ENCODE measurements at regions not wholly inside any gene's neighbourhood (a gene's known extent, or its start where the extent isn't known, plus 50 kb on each side); places are given as distances from the start of the nearest gene placed in this dataset.

- Histone ChIP-seq H3K4me3 (no peak overlapping the region), H3K4me1 (no peaks in the 10 kb centered on the region), H3K36me3 (no peaks in the 10 kb centered on the region), H3K27ac (no peak overlapping the region), H3K9me3 (no peaks in the 10 kb centered on the region), H3K27me3 (peaks cover 0 to 11% (median 0%) of the 10 kb centered on the region in 9 donors)
- TF ChIP-seq, protein P1, sequence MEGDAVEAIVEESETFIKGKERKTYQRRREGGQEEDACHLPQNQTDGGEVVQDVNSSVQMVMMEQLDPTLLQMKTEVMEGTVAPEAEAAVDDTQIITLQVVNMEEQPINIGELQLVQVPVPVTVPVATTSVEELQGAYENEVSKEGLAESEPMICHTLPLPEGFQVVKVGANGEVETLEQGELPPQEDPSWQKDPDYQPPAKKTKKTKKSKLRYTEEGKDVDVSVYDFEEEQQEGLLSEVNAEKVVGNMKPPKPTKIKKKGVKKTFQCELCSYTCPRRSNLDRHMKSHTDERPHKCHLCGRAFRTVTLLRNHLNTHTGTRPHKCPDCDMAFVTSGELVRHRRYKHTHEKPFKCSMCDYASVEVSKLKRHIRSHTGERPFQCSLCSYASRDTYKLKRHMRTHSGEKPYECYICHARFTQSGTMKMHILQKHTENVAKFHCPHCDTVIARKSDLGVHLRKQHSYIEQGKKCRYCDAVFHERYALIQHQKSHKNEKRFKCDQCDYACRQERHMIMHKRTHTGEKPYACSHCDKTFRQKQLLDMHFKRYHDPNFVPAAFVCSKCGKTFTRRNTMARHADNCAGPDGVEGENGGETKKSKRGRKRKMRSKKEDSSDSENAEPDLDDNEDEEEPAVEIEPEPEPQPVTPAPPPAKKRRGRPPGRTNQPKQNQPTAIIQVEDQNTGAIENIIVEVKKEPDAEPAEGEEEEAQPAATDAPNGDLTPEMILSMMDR (IDR thresholded peaks at IDR 0.05) = no peak
- TF ChIP-seq POLR2A (IDR thresholded peaks at IDR 0.05) = no peak
- intact Hi-C loops (cut with DNase I) = no loop called here
- ATAC-seq = peak in 1 of 4 donors; percentile 31
- 55 to 77% (median 57%) methylated on average over 5 to 9 of the region's 9 CpGs for WGBS, 4 donors
- DNase-seq = peak in 1 of 5 donors; percentile 31
Measured at GRCh38 chr14:106813477-106813823, 1287.1 kb downstream of the TMEM121 start.

GRCh38 chr14:106820119-106820518 lies 1293.7 kb downstream of the TMEM121 start:
- Histone ChIP-seq H3K27ac (no peak overlapping the region), H3K9me3 (no peaks in the 10 kb centered on the region), H3K4me1 (no peaks in the 10 kb centered on the region), H3K4me3 (no peak overlapping the region), H3K36me3 (no peaks in the 10 kb centered on the region), H3K27me3 (peaks cover 0 to 8% (median 0%) of the 10 kb centered on the region in 9 donors)
- WGBS, 4 donors = 81 to 86% (median 84%) methylated on average over 1 of the region's 1 CpG
- TF ChIP-seq, protein P1 (IDR thresholded peaks at IDR 0.05) = no peak
- no peak for TF ChIP-seq POLR2A (IDR thresholded peaks at IDR 0.05)
- ATAC-seq = no peak
- intact Hi-C loops (cut with DNase I) = no loop called here
- no peak for DNase-seq

DNA sequence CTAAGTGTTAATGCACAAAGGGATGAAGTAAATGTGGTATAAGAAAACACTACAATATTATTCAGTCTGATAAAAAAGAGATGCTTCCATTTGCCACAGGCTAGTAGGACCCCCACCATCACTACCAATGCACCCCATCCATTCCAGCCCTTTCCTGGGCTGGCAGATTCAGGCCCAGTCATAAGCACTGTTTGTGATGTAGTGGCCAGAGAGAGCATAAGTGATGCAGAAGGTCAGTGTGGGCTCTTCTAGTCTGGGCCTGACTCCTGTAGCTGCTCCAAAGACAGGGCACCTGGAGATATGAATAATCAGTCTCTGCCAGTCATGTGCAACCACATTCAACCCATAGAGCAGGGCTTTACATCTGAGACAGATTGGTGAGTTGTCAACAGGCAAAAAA lies 1294.7 kb downstream of the TMEM121 start:
- Histone ChIP-seq H3K36me3 (no peaks in the 10 kb centered on the region), H3K27ac (no peak overlapping the region), H3K4me3 (no peak overlapping the region), H3K4me1 (no peaks in the 10 kb centered on the region), H3K27me3 (peaks cover 0 to 10% (median 0%) of the 10 kb centered on the region in 9 donors), H3K9me3 (no peaks in the 10 kb centered on the region)
- no peak for TF ChIP-seq POLR2A (IDR thresholded peaks at IDR 0.05)
- TF ChIP-seq, protein P1 (IDR thresholded peaks at IDR 0.05) = no peak
- DNase-seq (no peak), ATAC-seq (no peak)
- intact Hi-C loops (cut with DNase I) = no loop called here

DNA sequence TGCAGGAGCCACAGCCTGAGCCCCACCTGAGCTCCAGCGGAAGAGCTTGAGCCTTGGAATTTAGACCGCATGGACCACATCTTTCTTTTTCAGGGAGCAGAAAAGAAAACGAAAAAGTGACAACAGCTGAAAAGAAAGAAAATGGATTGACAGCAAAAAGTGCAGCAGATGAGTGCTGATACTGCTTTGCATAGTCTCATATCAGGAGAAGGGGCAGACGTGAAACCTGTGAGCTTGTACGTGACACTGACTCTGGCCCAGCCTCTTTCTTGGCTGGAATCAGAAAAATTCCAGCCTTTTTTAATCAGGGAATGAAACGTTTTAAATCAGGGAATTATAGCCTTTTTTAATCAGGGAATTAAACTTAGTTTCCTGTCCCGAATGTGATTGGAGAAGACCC lies 1296.5 kb downstream of the TMEM121 start:
- Histone ChIP-seq H3K9me3 (no peaks in the 10 kb centered on the region), H3K36me3 (no peaks in the 10 kb centered on the region), H3K4me3 (no peak overlapping the region), H3K27ac (no peak overlapping the region), H3K4me1 (no peaks in the 10 kb centered on the region), H3K27me3 (peaks cover 0 to 10% (median 0%) of the 10 kb centered on the region in 9 donors)
- WGBS, 4 donors = 56 to 70% (median 58%) methylated on average over 7 of the region's 7 CpGs
- no peak for ATAC-seq
- no peak for DNase-seq
- no peak for TF ChIP-seq POLR2A (IDR thresholded peaks at IDR 0.05)
- TF ChIP-seq, protein P1 (IDR thresholded peaks at IDR 0.05) = no peak
- intact Hi-C loops (cut with DNase I) = no loop called here

Data from heart left ventricle (tissue), 16 donors.